ENCODE measurements at regions not wholly inside any gene's neighbourhood (a gene's known extent, or its start where the extent isn't known, plus 50 kb on each side); places are given as distances from the start of the nearest gene placed in this dataset.
A peak's percentile ranks its signal among the peaks of the same experiment; 100 is the strongest.

GRCh38 chr2:238670111-238670585, 177.7 kb upstream of the TWIST2 start:
- no peak for TF ChIP-seq CTCF (IDR thresholded peaks at IDR 0.05)
- DNase-seq (ENCODE audit: low spot score): no peak
- no peak overlapping the region for H3K27ac ChIP-seq
- H3K4me3 ChIP-seq: no peak overlapping the region

- TF ChIP-seq CTCF (IDR thresholded peaks at IDR 0.05): no peak
- H3K27ac ChIP-seq: no peak overlapping the region
- H3K4me3 ChIP-seq: no peak overlapping the region
- DNase-seq (ENCODE audit: low spot score): peak; percentile 49
Measured at GRCh38 chr2:238682536-238682935, 165.3 kb upstream of the TWIST2 start.

- no peak for DNase-seq (ENCODE audit: low spot score)
Measured at GRCh38 chr2:238684362-238685326, 163.2 kb upstream of the TWIST2 start.

GRCh38 chr2:238685327-238685709, 162.6 kb upstream of the TWIST2 start:
- DNase-seq (ENCODE audit: low spot score): no peak
- Histone ChIP-seq H3K4me3 (no peak overlapping the region), H3K27ac (peak overlapping the region; percentile 41 to 77)
- TF ChIP-seq CTCF (IDR thresholded peaks at IDR 0.05): no peak

More at GRCh38 chr2:238684362-238685326, 163.2 kb upstream of the TWIST2 start:
- H3K4me3 ChIP-seq: no peak overlapping the region
- peak overlapping the region; percentile 24 to 77 for H3K27ac ChIP-seq
- TF ChIP-seq CTCF (IDR thresholded peaks at IDR 0.05): no peak

GRCh38 chr2:238685713-238686112, 162.2 kb upstream of the TWIST2 start:
- Histone ChIP-seq H3K27ac (peak overlapping the region in 1 of 2 donors; percentile 0), H3K4me3 (no peak overlapping the region)
- no peak for DNase-seq (ENCODE audit: low spot score)
- TF ChIP-seq CTCF (IDR thresholded peaks at IDR 0.05): no peak

- H3K4me3 ChIP-seq: no peak overlapping the region
- H3K27ac ChIP-seq: peak overlapping the region in 1 of 2 donors; percentile 0
- no peak for TF ChIP-seq CTCF (IDR thresholded peaks at IDR 0.05)
- DNase-seq (ENCODE audit: low spot score): no peak
Measured at GRCh38 chr2:238686223-238686622, 161.7 kb upstream of the TWIST2 start.

Data from coronary artery (tissue), 2 donors.